ENCODE measurements at regions not wholly inside any gene's neighbourhood (a gene's known extent, or its start where the extent isn't known, plus 50 kb on each side); places are given as distances from the start of the nearest gene placed in this dataset.

- no peaks in the 10 kb centered on the region for H3K36me3 ChIP-seq
- intact Hi-C loops (cut with DNase I; ENCODE audit: low total_unique reads) = no loop called here
- no peak for DNase-seq
- no peak for TF ChIP-seq CTCF (IDR thresholded peaks at IDR 0.05)
- H3K27me3 ChIP-seq = peaks cover 0 to 20% of the 10 kb centered on the region in 2 donors
- no peaks in the 10 kb centered on the region for H3K4me1 ChIP-seq
- no peaks in the 10 kb centered on the region for H3K9me3 ChIP-seq
- no peak overlapping the region for H3K4me3 ChIP-seq
- no peak overlapping the region for H3K27ac ChIP-seq
These were observed 267.7 kb upstream of the FOXQ1 start for GRCh38 chr6:1044040-1044836.

- no peak for TF ChIP-seq CTCF (IDR thresholded peaks at IDR 0.05)
- H3K36me3 ChIP-seq = no peaks in the 10 kb centered on the region
- DNase-seq = no peak
- no peak overlapping the region for H3K4me3 ChIP-seq
- no peaks in the 10 kb centered on the region for H3K9me3 ChIP-seq
- intact Hi-C loops (cut with DNase I; ENCODE audit: low total_unique reads) = no loop called here
- H3K4me1 ChIP-seq = no peaks in the 10 kb centered on the region
- peaks cover 0 to 20% of the 10 kb centered on the region in 2 donors for H3K27me3 ChIP-seq
- no peak overlapping the region for H3K27ac ChIP-seq
These were observed 268.5 kb upstream of the FOXQ1 start for GRCh38 chr6:1043458-1043836.

GRCh38 chr6:1042583-1043457, 269.1 kb upstream of the FOXQ1 start:
- Histone ChIP-seq H3K27ac (no peak overlapping the region), H3K9me3 (no peaks in the 10 kb centered on the region), H3K36me3 (no peaks in the 10 kb centered on the region), H3K4me1 (no peaks in the 10 kb centered on the region), H3K4me3 (no peak overlapping the region), H3K27me3 (peaks cover 0 to 20% of the 10 kb centered on the region in 2 donors)
- no peak for DNase-seq
- TF ChIP-seq CTCF (IDR thresholded peaks at IDR 0.05) = no peak
- intact Hi-C loops (cut with DNase I; ENCODE audit: low total_unique reads) = no loop called here

- no peak for DNase-seq
- Histone ChIP-seq H3K36me3 (no peaks in the 10 kb centered on the region), H3K27me3 (peaks cover 0 to 20% of the 10 kb centered on the region in 2 donors), H3K4me1 (no peaks in the 10 kb centered on the region), H3K27ac (no peak overlapping the region), H3K4me3 (no peak overlapping the region), H3K9me3 (no peaks in the 10 kb centered on the region)
- TF ChIP-seq CTCF (IDR thresholded peaks at IDR 0.05) = no peak
- intact Hi-C loops (cut with DNase I; ENCODE audit: low total_unique reads) = no loop called here
These were observed 271.5 kb upstream of the FOXQ1 start for GRCh38 chr6:1040393-1040792.

- Histone ChIP-seq H3K27me3 (peaks cover 0 to 16% of the 10 kb centered on the region in 2 donors), H3K4me1 (no peaks in the 10 kb centered on the region), H3K27ac (no peak overlapping the region), H3K36me3 (no peaks in the 10 kb centered on the region), H3K9me3 (no peaks in the 10 kb centered on the region), H3K4me3 (no peak overlapping the region)
- DNase-seq = no peak
- intact Hi-C loops (cut with DNase I; ENCODE audit: low total_unique reads) = no loop called here
- no peak for TF ChIP-seq CTCF (IDR thresholded peaks at IDR 0.05)
These were observed 272.2 kb upstream of the FOXQ1 start for GRCh38 chr6:1039746-1040145.
